Glomerular visceral epithelial cell (primary cell): ENCODE measurements at regions not wholly inside any gene's neighbourhood (a gene's known extent, or its start where the extent isn't known, plus 50 kb on each side); places are given as distances from the start of the nearest gene placed in this dataset.

Experiments
- DNase-seq: peaks from one replicate; pipeline ENCODE4 v3.0.0-alpha.2; 2016; ENCODE audit errors: extremely low spot score

DNA sequence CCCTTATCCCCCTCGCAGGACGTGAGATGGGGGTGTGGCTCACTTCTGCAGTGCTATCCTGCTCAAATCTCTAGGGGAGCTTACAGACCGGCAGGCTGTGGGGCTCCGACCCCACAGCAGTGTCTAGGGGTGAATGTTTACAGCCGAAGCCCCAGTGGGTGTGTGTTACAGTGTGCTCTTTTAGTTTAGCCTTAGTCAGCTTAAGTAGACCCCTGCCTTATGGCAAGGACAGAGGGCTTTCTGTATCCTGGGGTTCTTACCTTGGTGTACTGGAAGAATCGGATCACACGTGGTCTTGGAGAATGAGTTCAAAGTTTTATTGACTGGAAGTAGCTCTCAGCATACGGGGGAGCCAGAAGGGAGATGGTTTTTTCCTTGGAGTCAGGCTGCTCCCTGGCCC is 348.2 kb upstream of the GYPC start:
- no peak for DNase-seq

- no peak for DNase-seq
Observed at GRCh38 chr2:126309185-126309584, 346.8 kb upstream of the GYPC start.

GRCh38 chr2:126312579-126312978 is 343.4 kb upstream of the GYPC start:
- DNase-seq, result no peak

DNA sequence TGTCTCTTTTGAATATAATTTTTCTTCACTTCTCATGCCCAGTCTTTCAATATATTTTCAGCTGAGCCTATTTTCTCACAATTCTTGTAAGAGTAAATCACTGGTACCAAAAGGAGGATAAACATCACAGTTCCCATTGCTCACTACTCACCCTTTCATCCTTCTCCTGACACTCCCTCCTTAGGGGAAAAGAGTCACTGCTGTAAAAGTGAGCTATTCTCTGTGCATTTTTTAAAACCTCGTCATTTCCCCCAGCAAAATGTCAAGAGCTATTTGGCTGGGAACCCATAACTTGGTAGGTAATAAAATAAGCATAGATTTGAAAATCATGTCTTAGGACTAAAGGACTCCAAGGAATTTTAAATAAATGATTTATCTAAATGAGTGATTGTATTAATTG is 340.1 kb upstream of the GYPC start:
- DNase-seq, result no peak

DNA sequence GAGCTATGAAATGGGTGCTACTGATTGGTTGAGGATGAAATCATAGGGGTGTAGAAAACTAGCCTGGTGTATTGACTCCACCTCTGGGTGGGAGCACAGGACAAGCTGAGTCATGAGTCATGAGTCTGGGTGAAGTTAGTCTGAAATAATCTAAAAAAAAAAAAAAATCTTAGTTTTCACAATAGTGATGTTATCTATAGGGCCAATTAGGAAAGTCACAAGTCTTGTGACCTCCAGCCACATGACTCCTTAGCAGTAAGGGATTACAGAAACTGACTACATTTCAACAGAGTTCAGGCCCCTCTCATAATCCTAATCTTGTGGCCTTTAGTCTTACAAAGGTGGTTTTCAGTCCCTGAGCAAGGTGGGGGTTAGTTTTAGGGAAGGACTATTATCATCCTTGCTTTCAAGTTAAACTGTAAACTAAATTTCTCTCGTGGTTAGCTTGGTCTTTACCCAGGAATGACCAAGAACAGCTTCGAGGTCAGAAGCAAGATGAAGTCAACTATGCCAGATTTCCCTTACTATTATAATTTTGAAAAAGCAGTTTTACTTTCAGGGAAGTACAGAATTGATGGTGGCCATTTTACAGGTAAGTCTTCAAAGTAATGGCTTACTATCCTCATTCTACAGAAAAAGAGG is 338.0 kb upstream of the GYPC start:
- DNase-seq, result no peak

GRCh38 chr2:126322342-126322741 is 333.6 kb upstream of the GYPC start:
- DNase-seq, result no peak

DNA sequence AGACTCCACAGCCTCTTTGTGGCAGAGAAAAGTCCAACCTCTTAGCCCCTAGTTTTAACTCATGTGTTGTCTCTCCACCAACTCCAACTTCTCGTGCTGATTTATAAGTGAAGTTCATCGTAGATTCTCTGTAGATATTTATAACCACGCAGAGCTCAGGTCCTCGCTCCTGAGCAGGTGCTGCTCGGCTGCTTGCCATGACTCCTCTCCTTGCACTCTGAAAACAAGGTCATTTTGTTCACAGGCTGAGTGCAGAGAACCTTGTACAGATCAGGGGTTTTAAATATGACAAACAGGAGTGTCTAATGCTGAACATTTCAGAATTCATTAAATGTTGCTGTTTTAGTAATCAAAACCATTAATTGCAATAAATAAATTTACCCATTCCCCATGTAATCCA is 330.8 kb upstream of the GYPC start:
- DNase-seq, result no peak

DNA sequence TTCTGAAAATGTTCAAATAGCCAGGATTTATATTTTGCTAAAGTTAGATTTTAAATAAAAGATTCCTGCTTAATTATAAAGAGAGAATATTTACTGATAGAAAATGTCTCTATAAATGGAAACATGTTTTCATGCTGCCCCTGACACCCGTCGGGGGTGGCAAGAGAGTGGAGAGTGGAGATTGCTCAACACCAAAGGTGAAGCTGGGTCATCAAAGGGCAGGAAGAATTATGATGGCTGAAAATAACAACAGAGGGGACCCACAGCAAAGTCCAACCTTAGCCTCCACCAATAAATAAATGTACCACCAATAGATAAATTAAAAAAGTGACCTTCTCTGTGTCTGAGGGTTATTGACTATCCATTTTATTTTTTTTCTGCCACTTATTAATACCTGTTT is 326.8 kb upstream of the GYPC start:
- DNase-seq, result no peak

- no peak for DNase-seq
Observed at GRCh38 chr2:126342457-126342856, 313.5 kb upstream of the GYPC start.

DNA sequence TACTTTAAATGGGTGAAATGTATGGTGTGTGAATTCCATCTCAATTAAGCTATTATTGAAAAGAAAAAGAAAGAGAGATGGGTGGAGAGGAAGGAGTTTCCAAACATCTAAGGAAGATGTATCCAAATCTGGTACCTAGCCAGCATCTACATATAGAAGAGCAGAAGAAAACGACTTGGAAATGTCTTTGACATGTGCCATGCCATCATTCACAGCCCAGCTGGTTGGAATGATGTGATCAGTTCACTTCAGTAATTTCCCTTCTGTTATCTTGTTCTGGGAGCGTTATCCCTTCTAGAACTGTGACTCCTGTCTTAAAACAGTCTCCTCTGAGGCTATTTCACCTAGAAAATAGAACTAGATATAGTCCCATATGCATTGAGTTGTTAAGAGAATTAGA is 312.8 kb upstream of the GYPC start:
- DNase-seq, result no peak

DNA sequence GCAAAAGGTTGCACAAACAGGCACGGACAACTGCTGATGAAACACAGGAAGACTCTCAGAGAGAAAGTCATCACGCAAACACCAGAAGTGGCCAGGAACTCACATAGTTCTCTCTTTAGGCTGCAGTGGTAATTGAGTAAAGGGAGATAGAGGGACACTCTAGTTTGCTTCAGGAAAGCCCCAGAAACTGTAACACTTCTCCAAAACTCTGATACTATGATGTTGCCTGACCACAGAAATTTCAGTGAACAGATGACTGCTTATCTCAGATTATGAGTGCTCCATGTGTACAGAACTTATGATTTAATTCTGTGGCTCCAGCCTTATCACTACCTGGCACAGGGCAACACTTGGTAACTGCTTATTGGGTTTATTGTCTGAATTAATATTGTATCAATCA is 311.5 kb upstream of the GYPC start:
- no peak for DNase-seq

DNA sequence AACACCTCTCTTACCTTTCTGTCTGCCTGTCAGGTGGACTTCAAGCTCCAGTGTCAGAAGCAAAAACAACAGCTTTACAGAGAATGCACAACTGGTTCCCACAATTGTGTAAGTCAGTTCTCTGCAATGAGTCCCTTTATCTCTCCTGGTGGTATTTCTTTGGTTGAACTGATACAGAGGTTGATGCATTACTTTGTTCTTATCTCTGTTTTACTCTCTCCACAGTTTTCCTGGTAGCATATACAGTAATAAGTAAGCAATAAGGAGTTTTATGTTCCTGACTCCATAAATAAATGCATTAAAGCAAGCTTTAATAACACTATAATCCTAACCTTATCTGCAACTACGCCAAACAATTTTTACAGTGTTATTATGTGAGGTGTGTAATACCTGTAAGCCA is 310.3 kb upstream of the GYPC start:
- no peak for DNase-seq

DNA sequence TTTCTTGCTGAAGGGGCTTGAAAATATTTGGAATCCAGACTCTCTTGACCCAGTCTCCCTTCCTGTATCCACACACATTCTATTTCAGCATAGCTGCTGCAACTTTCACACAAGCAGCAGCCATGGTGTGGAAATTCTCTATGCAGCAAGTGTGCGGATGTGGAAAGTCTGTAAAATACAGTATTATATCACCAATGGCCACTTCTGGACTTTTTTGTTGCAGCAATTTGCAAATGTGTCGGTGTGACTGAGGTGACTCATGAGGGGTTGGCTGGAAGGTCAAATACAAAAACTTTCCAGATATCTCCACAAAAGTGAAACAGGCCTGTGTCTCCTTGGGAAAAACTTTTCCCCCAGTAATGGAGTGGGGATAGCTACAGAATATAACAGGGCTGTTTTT is 299.3 kb upstream of the GYPC start:
- DNase-seq, result no peak

- DNase-seq, result no peak
Observed at GRCh38 chr2:126358122-126358521, 297.8 kb upstream of the GYPC start.

DNA sequence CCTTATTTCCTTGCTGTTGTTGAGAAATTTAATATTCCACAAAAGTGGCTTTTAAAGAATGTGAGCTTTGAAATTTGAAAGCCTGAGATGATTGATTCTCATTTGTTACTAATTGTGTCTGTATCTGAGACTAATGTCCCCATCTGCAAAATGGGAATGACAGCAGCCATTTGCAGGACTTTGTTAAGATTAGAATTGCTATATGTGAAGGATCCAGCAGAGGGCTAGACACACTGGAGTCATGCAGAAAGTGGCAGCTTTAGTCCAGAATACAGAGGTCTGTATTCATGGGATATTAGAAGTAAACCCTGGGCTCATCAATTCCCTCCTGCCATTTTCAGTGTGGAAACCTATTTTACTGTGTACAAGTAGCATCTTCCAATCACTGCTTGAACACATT is 296.5 kb upstream of the GYPC start:
- no peak for DNase-seq

DNA sequence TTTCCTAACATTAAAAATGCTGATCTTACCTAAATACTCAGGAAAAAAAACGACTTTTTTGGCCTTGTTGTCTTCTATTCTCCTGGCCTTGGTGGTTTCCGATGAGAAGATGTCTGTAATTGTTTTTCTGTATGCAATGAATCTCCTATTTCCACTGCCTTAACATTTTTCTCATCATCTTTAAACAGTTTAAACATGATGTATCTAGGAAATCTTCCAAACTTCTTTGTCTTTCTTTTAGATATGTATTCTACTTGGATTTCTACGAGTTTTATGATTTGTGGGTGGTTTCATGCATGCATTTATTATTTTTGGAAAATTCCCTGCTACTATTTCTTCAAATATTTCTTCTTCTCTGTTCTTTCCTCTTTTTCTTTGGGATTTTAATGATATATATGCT is 288.6 kb upstream of the GYPC start:
- no peak for DNase-seq

DNA sequence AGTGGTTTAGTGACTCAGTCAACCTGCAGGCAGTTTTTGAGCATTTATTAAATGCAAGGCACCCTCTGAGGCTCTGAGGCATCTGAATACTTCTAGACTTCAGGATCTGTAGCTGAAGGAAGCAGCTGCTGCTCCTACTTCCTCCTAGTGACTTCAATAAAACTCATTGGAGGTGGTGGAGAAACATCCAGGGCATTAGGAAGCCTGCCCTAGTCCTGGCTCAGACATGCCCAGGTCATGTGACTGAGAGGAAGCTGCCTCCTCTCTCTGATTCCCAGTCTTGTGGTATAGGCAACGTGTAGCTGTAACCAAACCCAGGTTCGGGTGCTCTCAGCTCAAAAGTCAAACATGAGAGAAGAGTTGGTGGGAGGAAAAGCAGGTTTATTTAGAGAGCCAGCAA is 287.2 kb upstream of the GYPC start:
- no peak for DNase-seq

- DNase-seq, result no peak
Observed at GRCh38 chr2:126370201-126370600, 285.8 kb upstream of the GYPC start.

DNA sequence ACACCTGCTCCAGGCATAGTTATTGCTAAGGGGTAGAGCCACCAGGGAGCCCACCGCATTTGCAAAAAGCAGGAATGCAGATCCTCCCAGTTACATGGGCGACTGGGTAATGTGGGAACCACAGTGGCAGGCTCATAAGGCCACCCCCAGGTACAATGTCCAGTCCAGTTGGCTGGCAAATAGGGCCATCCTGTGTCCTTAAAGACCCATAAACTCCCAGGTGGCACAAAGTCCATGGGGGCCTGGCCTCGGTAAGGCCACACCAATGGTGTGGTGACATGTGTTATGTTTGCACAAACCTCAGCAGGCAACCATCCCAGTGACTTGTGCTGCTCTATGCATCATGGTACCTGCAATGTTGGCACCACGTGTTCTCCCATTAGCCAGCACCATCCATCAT is 283.6 kb upstream of the GYPC start:
- no peak for DNase-seq

GRCh38 chr2:126378176-126378575 is 277.8 kb upstream of the GYPC start:
- no peak for DNase-seq

DNA sequence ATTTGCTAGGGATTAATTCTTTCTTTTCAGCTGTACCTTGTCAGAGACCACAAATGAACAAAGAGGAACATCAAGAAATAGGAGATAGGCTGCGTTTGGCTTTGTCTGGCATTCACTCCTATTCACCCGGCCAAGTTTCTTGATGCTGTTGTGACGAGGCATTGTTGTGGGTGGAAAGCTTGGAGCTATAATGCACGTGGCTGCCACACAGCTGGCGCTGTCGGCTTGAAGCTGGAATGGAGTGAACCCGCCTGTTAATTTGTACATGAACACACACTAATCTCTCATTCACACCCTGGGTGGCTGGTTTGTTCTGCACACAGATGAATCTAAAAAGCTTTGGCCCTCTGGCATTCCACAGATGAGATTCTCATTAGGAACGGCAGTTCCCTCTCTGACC is 274.9 kb upstream of the GYPC start:
- DNase-seq, result no peak

DNA sequence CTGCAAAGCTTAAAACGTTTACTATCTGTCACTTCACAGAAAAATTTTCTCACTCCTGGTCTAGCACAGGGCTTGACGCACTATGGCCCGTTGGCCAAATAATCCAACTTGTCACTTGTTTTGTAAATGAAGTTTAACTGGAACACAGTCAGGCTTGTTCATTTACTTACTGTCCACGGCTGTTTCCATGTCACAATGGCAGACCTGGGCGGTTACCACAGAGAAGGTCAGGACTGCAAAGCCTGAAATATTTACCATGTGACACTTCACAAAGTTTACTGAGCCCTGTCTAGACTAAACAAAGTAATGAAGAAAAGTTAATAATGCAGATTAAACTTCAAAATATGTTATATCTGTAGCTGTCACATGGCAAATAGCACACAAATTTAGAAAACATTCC is 273.0 kb upstream of the GYPC start:
- DNase-seq, result no peak

GRCh38 chr2:126383800-126384199 is 272.2 kb upstream of the GYPC start:
- no peak for DNase-seq

GRCh38 chr2:126385441-126385840 is 270.5 kb upstream of the GYPC start:
- no peak for DNase-seq

DNA sequence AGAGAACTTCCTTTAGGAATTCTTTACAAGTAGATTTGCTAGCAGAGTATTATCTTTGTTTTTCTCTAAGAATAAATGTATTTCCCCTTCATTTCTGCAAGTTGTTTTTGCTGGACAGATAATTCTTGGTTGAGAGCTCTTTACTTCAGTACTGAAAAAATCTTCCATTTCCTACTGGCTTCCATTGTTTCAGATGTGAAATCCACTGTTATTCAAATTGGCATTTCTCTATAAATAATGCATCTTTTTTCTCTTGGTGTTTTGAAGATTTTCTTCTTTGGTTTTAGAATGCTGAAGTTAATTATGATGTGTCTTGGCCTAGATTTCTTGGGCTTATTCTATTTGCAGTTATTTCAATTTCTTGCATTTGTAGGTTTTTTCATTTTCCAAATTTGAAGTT is 270.0 kb upstream of the GYPC start:
- DNase-seq, result no peak
